ENCODE measurements at regions not wholly inside any gene's neighbourhood (a gene's known extent, or its start where the extent isn't known, plus 50 kb on each side); places are given as distances from the start of the nearest gene placed in this dataset.
"Not testable (repeated sequence)": the region's sequence is repeated elsewhere in the genome, so short reads cannot be mapped to it uniquely, and the experiment has no call there.

DNA sequence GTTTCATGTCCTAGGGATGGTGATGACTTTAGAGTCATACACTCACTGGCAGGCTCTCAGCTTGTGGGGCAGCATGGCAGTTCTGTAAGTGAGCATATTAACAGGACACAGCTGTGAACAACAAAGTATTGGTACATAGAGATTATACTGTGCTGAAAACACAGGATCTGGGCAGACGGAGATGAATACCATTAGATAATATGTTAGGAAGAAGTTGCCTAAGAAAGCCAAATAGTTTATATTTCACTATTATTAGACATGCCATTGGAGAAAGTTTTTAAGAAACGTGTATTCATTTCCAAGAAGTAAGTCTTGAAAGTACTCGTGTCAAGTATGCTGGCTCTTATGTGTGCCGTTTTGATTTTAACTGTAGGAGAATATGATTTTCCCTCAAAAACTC, 274.5 kb downstream of the INHBA start:
- peak; percentile 78 for DNase-seq (ENCODE audit: low read depth)

DNA sequence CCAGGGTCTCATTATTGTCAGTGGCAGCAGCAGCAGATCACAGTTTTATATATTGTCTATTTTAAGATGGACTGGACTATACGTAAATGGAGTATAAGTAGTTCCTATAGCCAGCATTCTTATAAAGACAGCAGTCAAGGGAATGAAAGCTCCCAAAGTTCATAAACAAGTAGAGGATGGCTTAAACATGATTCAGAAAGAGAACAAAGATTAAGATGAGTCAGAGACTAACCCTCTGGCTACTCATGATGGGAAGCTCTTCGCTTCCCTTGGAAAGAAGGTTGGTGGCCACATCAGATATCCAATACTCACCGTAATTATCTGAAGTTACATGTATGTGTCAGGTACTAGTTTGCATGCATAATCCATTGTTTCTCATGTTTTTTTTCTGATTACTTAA, 277.0 kb downstream of the INHBA start:
- peak; percentile 40 for DNase-seq (ENCODE audit: low read depth)

DNA sequence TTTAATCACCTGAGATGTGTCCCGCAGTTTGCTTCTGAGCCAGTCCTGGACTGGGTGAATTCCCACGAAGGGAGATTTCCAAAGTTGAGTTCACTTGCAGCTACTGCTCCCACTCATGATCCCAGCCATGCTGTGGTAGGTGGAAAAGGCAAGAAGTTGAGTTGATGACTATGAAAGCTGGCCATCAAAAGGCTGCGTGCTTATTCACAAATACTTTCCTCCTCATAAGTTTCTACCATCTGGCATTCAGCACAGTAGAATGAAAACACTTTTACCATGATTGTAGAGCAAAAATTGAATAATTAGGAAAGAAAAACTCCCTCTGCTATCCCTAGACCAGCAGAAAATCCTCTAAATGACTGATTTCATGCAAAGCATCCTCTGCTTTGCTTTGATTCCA, 281.8 kb downstream of the INHBA start:
- no peak for DNase-seq (ENCODE audit: low read depth)

DNA sequence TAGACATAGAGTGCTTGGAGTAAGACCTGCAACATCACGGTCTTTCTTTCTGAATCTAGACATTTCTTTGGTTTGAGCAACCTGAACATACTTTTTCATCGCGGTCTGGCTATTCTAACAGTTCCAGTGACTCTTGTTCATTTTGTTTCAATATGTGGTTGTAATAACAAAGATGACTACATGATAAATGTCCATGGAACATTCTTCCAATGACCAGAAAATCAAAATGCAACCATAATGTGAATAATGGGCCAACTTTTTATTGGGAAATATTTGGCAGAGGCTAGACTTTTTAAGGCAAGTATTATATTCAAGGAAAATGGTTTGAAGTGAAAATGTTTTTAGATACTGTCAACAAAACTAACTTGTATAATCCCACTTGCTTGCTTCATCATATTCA, 282.5 kb downstream of the INHBA start:
- DNase-seq (ENCODE audit: low read depth): peak; percentile 67

DNA sequence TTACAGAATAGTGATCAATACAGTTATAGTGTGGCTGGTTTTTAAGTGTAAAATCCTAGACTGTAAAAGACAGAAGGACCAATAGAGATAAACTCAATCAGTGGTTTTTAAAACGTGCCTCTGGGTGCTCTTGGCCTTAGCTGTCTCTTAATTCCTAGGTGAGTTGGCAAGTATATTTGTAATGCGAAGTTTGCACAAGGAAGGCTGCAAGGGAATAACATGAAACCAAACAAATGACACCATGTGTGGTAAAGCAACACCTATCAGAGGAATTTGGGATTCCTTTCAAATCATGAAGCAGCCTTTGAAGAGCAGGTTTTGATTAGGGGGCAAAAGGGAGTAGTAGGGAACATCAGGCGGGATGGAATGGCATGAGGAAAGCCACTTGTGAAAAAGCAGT, 284.6 kb downstream of the INHBA start:
- no peak for DNase-seq (ENCODE audit: low read depth)

DNA sequence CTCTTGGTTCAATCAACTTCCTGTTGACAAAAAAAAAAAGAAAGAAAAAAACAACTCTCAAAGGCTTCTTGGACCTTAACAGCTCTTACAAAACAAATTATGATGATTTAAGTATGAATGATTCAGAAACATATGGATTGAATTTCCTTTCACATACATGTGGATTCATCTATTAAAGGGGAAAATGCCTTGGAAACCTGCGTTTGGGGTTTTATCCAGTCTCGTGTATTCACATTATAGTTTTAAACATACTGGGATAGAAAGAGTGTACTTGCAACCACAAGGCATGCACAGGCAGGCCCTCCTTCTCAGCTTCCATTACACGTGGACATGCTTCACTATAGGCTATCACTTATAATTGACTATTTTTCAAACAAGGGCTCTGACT, 286.7 kb downstream of the INHBA start:
- DNase-seq (ENCODE audit: low read depth): peak; percentile 44

DNA sequence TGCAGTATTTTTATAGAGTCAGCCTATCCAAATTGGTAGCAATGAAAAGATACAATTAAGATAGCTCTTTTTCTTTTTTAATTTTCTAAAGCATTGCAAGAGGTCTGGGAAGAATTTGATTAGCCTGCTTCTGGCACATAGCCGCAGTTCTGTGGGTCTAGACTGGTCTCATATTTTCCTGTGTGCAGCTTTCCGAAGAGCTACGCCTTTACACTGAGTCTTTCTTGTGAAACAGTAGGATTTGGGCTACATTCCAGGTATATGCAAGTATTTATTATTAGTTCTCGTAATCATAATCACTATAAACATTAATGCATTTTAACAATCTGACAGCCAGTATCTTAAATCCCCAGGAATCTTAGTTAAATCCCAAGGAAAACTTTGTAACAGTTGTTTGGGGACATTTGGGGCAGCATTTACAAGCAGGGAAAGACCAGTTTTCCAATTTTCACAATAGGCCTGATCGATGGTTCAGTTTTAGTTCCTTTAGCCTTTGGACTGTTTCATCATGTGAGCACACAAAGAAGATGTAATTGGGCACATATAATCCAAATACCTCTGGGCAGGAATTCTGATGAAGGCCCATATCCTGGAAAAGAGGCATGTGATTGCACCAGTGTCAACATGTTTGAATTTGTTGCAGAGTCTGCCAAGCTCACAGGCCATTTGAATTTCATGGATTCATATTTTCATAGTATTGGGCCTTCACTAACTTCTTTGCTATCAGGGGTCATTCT, 287.3 kb downstream of the INHBA start:
- no peak for DNase-seq (ENCODE audit: low read depth)

DNA sequence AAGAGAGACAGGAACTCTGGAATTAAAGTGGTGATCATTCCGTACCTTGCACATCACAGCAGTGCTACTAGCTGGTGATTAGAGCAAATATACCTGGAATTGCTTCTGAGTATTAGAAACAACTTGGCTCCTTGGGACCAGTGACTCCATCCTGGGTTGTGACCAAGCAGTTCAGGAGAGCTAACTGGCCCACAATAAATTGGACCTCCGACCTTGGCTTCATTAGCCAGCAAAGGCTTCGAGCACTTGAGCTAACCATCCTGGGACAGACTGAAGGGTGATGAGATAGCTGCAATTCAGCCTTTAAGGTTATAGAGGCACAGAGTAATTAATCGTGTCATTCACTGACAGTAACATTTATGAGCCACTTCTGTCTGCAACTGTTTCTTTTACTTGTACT, 287.8 kb downstream of the INHBA start:
- DNase-seq (ENCODE audit: low read depth): no peak

DNA sequence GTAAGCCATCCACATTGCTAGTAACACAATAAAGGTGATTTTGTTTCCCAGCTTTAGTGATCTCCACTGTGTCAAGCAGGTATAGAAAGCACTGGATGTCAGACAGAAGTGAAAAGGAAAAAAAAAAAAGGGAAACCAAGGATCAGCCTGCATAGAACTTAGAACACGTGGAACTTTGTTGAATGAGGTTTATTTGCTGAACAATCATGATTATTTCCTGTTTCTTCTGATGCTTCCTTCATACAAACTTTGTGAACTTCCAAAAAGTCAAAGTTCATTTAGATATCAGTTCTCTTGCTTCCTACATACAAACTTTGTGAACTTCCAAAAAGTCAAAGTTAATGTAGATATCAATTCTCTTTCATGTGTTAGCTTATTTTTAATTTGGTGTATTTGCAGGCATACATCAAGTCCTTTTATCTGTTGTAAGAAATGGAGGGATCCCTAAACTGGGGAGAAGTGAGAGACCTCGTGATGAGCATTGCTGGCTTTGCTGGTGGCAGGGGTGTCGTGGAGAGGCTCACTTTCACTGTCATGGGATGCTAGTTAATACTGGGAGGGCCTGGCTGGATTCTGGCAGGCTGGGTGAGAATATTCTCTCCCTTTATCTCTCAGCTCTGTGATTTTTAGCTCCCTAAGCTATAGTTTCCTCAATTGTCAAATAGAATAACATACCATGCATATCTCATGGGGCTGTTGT, 298.4 kb downstream of the INHBA start:
- DNase-seq (ENCODE audit: low read depth): no peak

DNA sequence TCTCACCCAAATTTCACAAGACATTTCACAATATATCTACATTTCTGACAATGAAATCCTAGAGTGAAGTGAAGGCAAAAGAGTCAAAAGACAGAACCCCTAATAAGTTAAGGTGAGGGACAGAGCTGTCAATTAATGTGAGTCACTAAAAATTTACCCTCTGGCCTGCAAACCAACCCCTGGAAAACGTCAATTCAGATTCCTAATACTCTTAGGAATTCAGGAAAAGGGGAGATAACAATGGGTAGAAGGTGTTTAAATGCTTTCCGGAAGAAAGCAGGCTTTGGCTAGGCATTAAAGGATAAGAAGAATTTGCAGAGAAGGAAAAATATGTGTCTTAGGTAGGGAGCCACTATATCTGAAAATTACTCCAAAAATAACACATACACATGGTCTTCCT, 299.6 kb downstream of the INHBA start:
- DNase-seq (ENCODE audit: low read depth): no peak

DNA sequence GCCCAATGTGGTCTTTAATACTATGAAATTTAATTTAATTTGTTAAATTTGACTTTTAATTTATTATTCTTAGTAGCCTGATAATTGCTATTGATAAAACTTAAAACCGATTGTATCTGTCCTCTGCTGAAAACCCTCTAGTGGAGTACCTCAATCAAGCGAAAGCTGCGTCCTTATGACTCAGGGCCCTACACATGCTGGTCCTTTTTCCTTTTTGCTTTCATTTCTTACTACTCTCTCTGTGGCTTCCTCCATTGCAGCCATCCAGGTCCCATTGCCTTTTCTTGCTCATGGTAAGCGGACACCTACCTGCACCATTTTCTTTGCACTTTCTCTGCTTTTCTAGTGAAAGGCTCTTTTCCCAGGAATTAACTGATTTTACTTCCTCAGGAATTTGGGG, 301.1 kb downstream of the INHBA start:
- no peak for DNase-seq (ENCODE audit: low read depth)

DNA sequence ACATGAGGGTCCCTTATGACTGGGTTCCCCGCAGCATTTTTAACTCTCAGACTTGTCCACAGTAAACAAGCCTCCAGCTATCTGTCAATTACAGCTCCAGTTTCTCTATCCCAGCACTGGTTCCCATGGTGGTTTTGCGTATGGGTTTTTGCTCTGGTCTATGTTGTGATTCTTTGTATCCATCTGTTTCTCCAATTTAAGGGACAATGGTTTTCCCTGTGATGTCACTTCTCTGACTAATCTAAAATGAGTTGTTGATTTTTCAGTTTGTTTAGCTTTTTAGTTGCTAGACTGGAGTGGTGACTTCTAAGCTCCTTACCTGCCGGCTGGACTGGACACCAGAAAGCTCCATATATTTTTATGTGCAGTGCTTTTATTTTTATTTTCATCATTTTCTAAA, 303.7 kb downstream of the INHBA start:
- DNase-seq (ENCODE audit: low read depth): no peak

DNA sequence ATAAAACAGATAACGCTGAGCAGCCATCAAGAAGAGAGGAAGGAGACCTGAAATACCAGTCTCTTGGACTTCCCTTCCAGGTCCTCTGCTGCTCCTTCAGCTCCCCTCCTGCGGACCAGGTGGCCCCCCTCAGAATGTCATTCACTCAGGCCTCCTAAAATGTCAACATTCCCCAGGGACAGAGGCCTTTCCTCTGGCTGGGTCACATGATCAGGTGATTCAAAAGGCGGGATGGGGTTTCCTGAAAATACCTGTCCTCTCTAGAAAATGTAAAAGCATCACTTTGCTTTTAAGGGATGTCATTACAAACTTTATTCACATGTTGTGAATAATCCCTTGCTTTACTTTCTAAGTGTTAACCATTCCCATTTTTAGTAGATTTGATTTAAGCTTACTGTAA, 311.1 kb downstream of the INHBA start:
- no peak for DNase-seq (ENCODE audit: low read depth)

DNA sequence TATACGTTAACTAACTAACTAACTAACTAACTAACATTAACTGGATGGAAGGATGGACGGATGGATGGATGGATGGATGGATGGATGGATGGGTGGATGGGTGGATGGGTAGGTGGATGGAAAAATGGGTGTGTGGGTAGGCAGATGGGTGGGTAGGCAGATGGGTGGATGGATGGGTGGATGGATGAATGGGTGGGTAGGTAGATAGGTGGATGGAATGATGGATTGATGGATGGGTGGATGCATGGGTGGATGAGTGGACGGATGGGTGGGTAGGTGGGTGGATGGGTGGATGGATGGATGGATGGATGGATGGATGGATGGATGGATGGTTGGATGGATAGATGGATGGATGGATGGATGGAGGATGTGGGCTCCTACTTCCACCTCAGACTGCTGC, 314.0 kb downstream of the INHBA start:
- DNase-seq (ENCODE audit: low read depth): not testable (repeated sequence)

DNA sequence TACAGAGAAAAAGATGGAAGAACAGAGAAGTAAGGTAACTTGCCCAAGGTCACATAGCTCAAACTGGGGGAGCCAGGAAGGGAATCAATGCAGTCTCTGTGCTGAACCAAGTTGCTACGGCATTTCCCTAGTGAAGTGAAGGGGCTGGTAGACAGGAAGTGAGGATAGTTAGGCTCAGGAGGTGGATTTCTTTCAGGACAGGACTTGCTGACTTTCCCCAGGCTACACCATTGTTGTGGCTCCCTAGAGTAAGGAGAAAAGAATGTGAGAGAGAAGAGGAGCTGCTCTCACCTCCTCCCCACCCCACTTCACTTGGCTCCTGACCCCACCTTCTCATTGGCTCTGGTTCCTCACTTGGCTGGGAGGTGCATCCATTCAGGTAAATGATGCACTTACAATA, 316.9 kb downstream of the INHBA start:
- no peak for DNase-seq (ENCODE audit: low read depth)

DNA sequence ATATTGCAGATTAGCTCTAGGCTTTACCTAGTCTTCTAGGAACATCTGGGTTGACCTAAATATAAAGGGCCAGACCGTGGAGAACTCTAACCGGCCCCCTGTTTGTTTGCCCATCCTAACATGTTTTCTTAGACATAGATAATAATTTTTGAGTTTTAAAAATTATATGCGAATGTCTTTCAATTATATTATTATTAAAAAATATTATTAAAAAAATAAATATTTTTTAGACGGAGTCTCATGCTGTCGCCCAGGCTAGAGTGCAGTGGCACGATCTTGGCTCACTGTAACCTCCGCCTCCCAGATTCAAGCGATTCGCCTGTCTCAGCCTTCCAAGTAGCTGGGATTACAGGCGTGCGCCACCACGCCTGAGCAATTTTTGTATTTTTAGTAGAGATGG, 318.5 kb downstream of the INHBA start:
- DNase-seq (ENCODE audit: low read depth): no peak

DNA sequence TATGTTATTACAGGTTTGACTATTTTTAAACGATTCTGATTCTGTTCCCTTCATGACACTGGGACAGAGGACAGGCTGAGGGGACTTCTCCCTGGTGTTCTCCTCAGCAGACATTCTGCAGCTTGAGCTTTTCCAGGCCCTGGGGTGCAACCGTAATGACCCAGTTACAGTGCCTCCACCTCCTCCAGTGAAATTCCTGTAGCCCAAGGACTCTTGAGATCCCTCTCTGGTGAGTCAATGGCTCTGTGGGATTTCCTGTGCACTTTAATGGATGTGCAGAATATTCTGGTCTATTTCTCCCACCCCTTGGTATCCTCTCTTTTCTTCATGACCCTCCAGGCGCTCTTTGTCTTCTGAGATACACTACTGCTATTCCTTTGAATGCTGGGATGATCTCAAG, 319.3 kb downstream of the INHBA start:
- DNase-seq (ENCODE audit: low read depth): no peak

DNA sequence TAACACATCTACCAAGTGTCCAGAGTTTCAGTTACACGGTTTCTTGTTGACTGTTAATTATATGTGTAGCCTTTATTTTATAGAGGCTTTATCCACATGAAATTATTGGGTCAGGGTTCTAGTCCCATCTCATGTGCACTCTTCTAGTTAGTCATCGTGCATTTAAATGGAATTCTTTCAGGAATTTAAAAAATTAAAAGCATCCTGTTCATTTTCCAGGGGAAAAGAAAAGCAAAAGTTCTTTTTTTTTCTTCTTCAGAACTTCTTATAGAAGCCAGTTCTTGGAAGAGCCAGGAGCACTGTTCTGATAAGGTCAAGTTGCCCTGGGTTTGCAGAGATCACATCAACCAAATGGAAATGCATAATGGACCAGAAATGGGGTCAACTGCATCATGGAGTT, 324.7 kb downstream of the INHBA start:
- no peak for DNase-seq (ENCODE audit: low read depth)

DNA sequence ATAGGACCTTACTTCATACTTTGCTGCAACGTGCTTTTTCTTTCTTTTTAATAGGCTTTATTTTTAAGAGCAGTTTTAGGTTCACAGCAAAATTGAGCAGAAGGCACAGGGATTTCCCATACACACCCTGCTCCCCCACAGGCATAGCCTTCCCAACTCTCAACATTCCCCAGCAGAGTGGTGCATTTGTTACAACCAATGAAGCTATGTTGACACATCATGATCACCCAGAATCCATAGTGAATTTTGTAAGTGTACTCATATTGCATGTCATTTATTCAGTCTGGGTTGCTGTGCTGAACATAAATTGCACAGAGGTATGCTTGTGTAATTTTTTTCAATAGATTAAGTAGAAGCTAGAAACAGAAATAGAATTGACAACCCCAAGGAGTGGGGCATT, 327.3 kb downstream of the INHBA start:
- DNase-seq (ENCODE audit: low read depth): no peak

DNA sequence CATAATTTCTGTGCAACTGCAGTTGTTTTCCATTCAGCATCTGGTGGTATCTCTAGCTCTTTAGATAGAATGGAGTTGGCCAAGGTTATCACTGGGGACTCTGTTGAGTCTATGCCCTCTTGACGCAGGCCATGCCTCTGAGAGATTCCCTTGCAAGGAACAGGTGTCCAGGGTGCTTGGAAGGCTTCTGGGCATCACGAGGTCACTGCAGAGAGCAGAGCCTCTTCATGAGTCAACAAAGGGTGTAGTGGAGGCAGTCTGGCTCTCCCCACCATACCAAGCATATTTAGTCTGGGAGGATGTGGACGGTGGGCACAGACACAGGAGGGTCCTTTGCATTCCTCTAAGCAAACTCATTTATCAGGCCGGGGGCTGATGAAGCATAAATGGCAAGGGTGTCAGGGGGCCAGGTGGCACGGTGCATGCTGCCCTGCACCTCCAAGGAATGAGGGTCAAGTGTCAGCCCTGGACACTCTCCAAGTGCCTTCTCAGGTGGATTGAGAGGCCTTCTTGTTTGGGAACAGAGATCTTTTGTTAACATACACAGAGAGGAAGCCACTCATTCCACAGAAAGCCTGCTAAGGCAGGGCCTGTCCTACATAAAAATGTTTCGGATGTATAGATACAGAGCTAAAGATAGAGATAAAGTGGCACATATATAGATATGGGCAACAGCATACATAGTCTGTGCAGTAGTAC, 328.6 kb downstream of the INHBA start:
- DNase-seq (ENCODE audit: low read depth): no peak

DNA sequence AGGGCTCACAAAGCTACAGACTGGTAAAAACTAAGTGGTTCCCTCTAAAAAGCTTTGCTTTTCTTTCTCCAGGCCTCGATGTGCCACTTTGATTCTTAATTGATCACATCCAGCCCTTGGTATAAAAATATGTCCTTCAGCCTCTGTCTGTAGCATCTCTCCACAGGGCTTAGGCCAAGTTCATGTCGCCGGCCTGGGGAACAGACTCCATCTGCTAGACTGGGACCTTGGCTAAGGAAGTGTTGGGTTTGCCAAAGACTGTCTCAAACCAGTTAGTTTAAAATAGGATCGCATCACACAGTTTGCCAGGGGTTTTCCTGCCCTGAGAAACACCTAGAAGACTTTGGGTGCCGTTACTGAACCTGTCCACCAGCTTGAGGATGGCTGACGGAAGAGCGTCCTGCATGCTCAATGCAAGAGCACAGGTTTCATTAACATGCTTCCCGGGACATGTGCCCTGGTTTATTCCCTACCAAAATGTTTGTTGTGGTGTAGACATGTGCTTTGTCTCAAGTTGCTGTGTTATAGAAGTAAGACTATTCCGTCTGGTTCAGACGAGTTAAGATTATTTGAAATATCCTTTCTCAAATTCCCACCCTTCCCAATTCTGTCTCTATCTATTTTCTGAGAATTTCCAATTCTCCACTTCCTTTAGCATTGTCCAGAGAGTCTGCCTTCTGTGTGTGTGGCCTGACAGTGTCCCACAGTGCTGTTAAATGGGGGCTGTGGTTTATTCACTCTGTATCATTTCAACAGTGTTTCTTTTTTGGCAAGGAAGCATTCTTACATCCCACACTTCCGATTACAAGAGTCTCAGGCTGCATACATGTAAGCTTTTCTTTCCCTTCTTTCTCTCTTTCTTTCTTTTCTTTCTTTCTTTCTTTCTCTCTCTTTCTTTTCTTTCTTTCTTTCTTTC, 334.7 kb downstream of the INHBA start:
- no peak for DNase-seq (ENCODE audit: low read depth)

DNA sequence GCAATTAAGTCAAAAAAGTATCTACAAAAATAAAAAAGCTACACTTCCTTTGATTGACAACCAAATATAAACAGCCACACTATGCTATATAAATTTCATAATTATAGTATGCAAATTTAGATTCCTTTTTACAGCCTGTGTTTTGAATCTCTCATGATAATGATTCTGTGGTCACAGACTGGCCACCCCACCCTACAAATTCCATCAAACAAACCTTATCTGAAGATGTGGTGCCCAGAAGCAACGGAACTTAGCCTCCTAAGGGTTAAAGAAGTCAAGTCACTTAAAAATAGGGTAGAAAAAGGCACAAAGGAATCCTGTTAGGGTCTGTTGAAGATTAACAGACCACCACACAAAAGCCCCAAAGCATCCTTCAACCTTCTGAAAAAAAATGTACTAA, 351.8 kb downstream of the INHBA start:
- DNase-seq (ENCODE audit: low read depth): no peak
